HG03175 (cell line): ENCODE measurements at regions not wholly inside any gene's neighbourhood (a gene's known extent, or its start where the extent isn't known, plus 50 kb on each side); places are given as distances from the start of the nearest gene placed in this dataset.

Experiments used
- ATAC-seq: cut with Tn5 transposase; IDR thresholded peaks from one replicate; pipeline ENCODE4 v1.9.1; 2021; ENCODE audit warnings: mild to moderate bottlenecking, moderate library complexity; ENCODE audit not compliant: unreplicated experiment

GRCh38 chr14:53692885-53693284 lies 263.7 kb downstream of the BMP4 start:
- ATAC-seq: no peak

- ATAC-seq: no peak
Measured at GRCh38 chr14:53692451-53692850, 264.2 kb downstream of the BMP4 start.

- ATAC-seq: no peak
Measured at GRCh38 chr14:53683229-53683628, 273.4 kb downstream of the BMP4 start.

DNA sequence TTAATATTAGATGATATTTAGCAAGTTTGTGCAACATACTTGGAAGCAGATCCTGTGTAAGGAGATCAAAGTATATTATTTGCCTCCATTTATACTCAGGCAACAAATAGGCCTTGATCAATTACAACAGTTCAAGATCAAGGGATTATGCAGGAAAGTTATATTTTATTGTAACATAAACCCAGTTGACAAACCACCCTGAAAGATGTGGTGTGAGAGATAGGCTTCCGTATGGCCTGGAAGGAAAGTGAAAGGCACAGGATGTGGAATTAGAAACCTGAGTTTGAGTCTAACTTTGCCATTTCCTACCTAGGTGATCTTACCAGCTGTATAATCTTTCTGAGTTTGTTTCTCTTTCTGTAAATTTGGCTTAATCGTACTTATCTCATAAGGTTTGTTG lies 284.1 kb downstream of the BMP4 start:
- ATAC-seq: no peak

GRCh38 chr14:53670701-53671100 lies 285.9 kb downstream of the BMP4 start:
- no peak for ATAC-seq

- ATAC-seq: no peak
Measured at GRCh38 chr14:53668897-53669296, 287.7 kb downstream of the BMP4 start.

DNA sequence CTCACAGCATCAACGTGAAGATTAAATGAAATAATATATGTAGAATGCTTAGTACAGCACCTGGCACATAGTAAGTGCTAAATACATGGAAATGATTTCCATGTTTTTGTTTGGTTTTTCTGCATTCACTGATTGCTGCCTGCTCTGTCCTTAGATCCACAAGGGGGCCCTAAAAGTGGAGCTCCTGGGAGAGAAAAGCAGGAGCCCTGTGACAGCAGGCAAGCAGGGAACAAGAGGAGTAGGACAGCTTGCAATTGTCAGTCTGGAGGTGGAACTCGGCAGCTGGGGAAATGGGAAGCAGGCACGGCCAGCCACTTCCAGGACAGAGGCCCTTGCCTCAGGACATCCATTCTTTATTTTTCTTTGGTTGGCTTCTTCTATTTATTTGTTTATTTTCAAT lies 292.9 kb downstream of the BMP4 start:
- ATAC-seq: no peak

DNA sequence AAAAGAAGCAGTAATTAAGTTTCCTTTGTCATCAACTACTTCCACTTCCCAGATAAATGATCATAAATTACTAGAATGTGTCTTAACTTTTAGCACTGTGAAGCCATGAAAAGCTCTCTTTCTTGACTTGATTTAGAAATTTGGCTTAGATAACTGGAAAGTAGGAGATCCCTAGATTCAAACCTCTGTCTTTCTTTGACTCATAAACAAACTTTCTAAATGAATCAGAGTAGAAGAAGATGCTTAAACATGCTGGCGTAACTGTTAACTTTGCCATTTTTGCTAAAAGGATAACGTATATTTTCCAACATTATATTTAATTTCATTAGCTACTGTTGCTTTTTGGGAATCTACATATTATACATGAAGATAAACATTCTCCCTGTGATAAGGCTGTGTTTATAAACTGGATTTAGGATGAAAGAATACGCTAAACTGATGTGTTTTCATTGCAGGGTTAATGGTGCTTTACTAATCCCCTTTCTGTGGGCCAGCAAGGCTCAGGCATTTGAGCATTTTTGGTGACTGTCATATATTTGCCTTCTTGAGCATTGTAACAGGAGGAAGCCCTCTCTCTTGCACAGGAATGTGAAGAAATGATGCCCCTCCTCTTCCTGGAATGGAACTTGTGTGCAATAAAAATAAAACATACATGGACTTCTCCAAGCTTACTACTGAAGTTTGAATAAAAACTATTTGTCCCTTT lies 301.4 kb downstream of the BMP4 start:
- ATAC-seq: no peak

- ATAC-seq: no peak
Measured at GRCh38 chr14:53652068-53652467, 304.6 kb downstream of the BMP4 start.

GRCh38 chr14:53651096-53651740 lies 305.4 kb downstream of the BMP4 start:
- no peak for ATAC-seq

DNA sequence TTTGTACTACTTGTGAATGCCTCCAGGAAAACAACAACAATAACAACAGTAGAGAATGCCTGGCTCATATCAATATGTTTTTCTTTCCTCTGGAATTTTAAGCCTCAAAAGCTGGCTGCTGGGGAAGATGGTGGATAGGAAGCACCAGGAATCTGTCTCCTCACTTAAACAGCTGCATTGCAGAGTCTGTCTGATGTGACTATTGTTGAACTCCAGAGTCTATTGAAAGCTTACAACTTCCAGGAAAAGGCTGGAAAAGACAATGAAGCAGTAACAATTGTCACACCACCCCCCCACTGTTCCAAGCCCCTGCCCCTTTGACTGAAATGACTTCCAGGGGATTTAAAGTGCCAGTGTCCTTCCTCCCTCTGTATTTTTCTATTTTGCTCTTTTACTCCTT lies 309.7 kb downstream of the BMP4 start:
- no peak for ATAC-seq

DNA sequence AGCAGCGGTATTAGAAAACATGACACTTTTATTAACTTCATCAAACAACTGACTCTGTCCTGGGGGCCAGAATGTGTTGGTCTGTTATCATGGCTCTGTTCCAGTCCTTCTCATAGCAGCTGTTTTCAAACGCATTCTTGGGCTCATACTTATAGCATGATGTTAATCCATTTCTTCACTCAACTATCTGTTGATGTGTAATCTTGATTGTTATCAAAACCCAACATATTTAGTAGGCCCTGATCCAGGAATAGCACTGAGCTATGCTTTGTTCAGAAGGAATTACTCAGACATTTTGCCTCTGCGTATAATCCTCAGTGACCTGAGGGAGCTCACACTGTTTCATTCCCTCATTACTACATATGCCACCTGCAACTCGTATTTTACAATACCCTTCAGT lies 315.9 kb downstream of the BMP4 start:
- ATAC-seq: no peak

DNA sequence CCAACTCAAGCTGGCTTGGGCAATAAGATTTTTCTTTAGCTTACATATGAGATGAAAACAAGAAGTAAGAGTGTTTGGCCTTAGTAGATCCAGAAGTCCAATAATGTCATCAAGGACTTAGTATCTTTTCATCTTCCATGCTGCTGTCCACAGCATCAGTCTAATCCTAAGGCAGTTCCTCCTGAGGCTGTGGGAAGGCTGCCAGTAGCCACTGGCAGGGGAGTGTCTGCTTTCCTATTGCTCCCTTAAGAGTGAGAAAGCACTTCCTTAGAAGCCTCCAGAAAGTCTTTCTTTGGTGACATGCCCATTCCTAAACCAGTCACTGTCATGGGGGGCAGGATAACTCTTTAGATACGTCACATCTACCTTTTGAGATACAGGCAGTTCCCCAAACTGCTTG lies 317.7 kb downstream of the BMP4 start:
- no peak for ATAC-seq

- no peak for ATAC-seq
Measured at GRCh38 chr14:53634793-53635192, 321.8 kb downstream of the BMP4 start.

DNA sequence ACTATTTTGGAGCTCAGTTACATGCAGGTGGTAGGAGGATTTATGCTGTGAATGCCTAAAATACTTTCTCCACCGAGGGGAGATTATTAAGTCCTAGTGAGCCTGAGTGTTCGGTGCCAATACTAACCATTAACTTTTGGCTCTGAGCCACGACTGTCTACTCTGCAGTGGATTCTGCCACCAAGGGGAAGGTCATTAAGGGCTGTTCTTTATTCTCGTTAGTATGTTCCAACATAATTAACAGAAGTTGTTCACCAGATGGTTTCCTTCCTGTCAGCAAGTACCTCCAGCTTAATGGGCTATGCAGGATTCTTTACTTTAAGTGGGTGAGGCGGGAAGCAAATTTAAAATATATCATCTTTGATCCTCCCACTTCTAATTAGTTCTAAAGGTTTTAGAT lies 326.3 kb downstream of the BMP4 start:
- ATAC-seq: no peak

DNA sequence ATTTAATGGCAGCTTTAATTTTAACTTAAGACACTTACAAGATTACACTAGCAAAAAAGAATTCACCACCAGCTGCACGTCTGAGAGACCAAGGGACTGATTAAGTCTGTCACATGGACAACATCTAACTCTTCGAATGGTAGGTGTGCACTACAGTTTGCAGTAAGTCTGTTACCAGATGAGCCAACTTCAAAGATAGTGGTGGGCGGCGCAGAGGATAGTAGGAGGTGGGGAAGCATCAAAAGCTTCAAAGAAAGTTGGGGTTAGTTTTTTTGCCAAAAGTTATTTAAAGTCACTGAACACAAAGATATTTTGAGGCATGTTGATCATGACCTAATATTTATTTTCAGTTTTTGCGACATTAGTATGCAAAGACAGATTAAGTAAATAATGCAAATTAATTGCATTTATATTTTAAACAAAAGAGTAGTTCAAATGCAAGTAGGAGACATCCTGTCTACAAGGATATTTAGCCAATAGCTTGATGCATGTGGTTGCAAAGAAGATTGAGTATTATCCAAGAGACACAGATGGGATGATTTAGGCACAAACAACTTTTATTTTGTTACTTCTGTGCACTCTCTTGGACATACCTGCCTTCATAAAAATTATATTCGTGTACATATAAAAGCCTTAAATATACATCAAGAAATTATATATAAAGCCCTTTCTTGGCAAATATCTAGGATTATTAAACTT lies 327.7 kb downstream of the BMP4 start:
- no peak for ATAC-seq

DNA sequence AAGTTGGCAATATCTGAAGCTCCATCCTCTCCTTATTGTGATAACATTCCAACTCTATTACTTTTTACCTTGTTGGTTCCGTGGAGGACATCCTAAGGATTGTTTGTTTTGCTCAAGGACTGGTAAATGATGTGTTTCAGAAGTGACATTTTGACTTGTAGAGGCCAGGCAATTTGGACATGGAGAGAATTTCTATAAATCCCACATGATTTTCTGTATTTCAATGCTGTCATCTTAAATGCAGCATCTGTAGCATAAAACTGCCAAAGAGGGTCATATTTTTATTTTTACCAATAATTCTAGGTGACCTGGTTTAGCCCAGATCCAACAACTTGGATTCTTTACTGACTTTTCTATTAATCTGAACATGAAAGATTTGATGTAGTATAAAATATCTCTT lies 328.4 kb downstream of the BMP4 start:
- no peak for ATAC-seq

GRCh38 chr14:53626761-53627160 lies 329.9 kb downstream of the BMP4 start:
- no peak for ATAC-seq

DNA sequence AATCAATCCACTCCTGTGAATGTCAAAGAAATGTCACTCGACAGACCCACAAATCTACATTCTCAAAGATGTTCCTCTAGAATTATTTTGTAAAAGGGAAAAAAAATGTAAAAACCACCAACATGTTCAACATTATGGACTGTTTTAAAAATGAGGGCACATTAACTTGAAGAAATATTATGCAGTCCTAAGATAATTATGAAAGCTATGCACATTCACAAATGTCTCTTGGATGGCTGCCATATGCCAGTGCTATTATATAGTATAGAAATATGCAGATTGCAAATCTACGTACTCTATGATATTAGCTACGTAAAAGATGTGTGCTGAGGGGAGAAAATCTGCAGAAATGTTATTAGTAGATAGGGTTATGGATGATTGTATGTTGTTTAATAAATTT lies 334.2 kb downstream of the BMP4 start:
- no peak for ATAC-seq

DNA sequence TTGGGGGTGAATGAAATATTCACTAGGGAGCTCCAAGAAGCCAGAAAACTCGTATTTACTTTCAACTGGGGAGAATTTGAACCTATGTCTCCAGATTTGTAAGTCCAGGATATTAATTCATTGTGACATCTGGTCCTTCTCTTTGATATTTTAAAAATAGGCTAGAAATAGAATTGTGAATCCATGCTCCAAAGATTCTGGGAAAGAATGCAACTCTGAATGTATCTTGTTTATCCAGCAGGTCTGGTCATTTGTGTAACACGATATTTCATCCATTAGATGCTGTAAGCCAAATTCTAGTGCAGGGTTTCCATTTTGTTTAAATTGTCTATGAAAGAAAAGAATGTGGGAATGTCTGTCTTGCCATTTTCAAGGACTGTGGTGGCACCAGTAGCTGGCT lies 334.7 kb downstream of the BMP4 start:
- no peak for ATAC-seq

GRCh38 chr14:53621433-53621832 lies 335.2 kb downstream of the BMP4 start:
- ATAC-seq: peak; percentile 42

DNA sequence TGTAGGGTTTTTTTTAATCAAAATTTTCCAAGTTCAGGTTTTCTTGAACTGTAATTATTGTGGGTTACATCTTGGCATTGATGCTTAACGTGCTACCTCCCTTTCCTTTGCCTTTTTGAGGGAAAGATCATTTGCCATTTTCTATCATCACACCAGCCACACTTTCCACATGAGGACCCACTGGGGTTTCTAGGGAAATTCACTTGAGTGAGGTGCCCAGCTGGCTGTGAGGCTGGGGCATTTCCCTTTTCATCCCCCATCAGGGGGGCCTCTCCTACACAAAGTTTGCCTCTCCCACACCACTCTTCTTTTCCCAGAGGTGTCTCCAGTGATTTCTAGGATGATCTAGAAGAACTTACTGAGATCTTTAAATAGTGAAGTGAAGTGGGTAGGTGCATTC lies 335.7 kb downstream of the BMP4 start:
- peak; percentile 19 for ATAC-seq
